HG03460 (cell line): ENCODE measurements at regions not wholly inside any gene's neighbourhood (a gene's known extent, or its start where the extent isn't known, plus 50 kb on each side); places are given as distances from the start of the nearest gene placed in this dataset.
"Not testable (repeated sequence)": the region's sequence is repeated elsewhere in the genome, so short reads cannot be mapped to it uniquely, and the experiment has no call there.

Experiments
- ATAC-seq: cut with Tn5 transposase; IDR thresholded peaks from one replicate; pipeline ENCODE4 v1.9.1; 2021; ENCODE audit not compliant: unreplicated experiment

DNA sequence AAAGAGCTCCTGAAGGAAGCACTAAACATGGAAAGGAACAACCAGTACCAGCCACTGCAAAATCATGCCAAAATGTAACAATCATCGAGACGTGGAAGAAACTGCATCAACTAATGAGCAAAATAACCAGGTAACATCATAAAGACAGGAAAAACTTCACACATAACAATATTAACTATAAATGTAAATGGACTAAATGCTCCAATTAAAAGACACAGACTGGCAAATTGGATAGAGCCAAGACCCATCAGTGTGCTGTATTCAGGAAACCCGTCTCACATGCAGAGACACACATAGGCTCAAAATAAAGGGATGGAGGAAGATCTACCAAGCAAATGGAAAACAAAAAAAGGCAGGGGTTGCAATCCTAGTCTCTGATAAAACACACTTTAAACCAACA, 83.9 kb upstream of the TSLP start:
- ATAC-seq: not testable (repeated sequence)

DNA sequence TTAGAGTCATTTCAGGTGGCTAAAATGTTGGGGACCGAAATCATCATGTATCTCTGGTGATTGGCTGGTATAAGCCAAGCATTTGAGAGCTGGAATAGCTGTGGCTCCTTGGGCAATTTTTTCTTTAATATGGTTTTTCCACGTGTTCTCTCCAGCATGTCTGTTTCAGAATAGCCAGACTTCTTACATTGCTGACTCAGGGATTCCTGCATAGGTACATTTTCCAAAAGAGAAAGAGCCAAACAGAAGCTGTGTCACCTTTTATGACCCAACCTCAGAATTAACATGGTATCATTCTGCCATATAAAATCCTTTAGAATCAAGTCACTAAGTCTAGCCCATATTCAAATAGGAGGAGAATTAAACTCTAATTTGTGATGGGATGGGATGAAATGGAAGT, 74.8 kb upstream of the TSLP start:
- ATAC-seq: no peak

DNA sequence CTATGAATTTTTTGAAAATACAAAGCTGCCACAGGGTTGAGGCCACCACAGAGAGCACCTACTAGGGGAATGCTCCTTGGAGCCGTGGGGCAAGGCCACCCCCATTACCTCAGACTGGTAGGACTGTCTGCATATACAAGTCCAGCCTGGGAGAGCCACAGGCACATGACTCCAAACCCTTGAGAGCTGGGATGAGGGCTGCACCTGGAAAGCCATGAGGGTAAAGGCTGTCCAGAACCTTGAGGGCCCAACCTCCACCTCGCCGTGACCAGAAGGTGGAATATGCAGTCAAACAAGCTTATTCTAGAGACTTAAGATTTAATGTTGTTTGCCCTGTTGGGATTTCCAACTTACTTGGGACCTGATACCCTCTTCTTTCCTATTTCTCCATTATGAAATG, 69.5 kb upstream of the TSLP start:
- ATAC-seq: no peak

- no peak for ATAC-seq
These were observed 67.9 kb upstream of the TSLP start for GRCh38 chr5:111003623-111004022.

DNA sequence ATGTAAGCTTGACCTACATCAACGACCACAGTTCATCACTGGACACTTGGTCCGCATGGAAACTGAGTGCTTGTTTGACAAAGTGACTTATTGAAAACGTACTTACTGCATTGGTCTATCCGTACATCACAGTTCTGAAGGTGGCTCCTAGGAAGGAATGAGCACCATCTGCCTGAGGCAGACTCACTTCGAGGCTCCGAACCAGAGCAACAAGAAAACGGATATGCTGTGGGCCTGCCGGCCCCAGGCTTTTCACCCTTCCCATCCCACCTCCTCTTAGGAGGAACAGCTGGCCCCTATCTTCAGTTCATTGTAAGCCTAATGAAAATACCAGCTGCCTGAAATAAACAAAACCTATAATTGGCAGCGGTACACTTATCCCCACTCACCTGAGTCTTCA, 67.2 kb upstream of the TSLP start:
- no peak for ATAC-seq

- no peak for ATAC-seq
These were observed 60.7 kb upstream of the TSLP start for GRCh38 chr5:111010783-111011182.

GRCh38 chr5:111013011-111013410, 58.5 kb upstream of the TSLP start:
- no peak for ATAC-seq

DNA sequence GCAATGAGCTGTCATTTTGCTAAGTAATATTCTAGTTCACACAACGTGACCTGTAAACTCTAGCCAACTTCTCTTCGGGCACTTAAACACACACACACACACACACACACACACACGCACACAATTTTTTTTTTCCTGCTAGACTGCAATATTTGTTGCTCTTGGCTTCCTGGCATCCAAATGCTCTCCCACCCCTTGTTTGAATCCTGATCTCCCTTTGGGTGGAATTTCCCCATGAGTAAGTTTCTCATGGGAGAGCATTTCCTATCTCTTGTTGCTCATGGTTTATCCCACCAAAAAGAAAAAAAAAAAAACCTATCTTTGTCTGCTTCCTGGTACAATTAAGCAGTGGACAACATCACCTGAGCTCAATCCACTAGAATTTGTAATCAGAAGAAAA, 54.7 kb upstream of the TSLP start:
- ATAC-seq: no peak

DNA sequence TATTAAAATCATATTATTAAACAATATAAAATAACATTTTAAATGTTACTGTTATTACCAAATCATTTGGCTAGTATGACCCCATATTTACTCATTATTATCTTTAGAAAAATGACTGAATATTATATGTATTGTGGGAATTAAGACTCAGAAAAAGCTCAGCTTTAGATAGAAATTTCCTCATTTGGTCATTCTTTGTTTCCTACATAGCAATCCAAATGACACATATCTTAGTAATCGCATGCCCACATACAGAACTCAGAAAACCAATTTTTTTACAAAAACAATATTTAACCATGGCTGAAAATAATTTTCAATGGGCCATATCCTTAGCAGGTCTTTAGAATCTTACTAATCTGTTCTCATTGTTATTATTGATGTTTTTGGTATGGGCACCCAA, 53.8 kb upstream of the TSLP start:
- ATAC-seq: no peak
